WTC11 (cell line): ENCODE measurements at regions not wholly inside any gene's neighbourhood (a gene's known extent, or its start where the extent isn't known, plus 50 kb on each side); places are given as distances from the start of the nearest gene placed in this dataset.

Experiments
- ATAC-seq: fragments of 200-7000 bp; cut with Tn5 transposase; 2 replicates; pipeline ENCODE4 v1.10.0; 2021; ENCODE audit warnings: mild to moderate bottlenecking, moderate library complexity
- CTCF ChIA-PET: fragments of 300-600 bp; sonication (Branson Sonifier 250); formaldehyde crosslinking; loops from one replicate; lab custom pipeline; 2021; ENCODE audit warnings: antibody characterized with exemption; lab: Charles Lee
- POLR2A ChIA-PET: fragments of 350-600 bp; sonication (Branson Sonifier 250); formaldehyde crosslinking; loops from one replicate; lab custom pipeline; 2021; ENCODE audit warnings: antibody characterized with exemption; lab: Charles Lee
- DNase-seq: peaks from one replicate; pipeline ENCODE4 v3.0.0; 2021; ENCODE audit warnings: low spot score
- H3K27ac Mint-ChIP-seq: 2 replicates; pipeline ENCODE4 v1.8.0; 2021; ENCODE audit warnings: mixed read lengths
- H3K27me3 Mint-ChIP-seq: 2 replicates; pipeline ENCODE4 v1.8.0; 2021; ENCODE audit warnings: low read depth, mild to moderate bottlenecking, moderate library complexity, mixed read lengths
- H3K36me3 Mint-ChIP-seq: 2 replicates; pipeline ENCODE4 v1.8.0; 2021; ENCODE audit warnings: mixed read lengths
- H3K4me1 Mint-ChIP-seq: 2 replicates; pipeline ENCODE4 v1.8.0; 2022; ENCODE audit warnings: mixed read lengths
- H3K4me3 Mint-ChIP-seq: 2 replicates; pipeline ENCODE4 v1.8.0; 2021; ENCODE audit warnings: mild to moderate bottlenecking, moderate library complexity, mixed read lengths
- H3K9me3 Mint-ChIP-seq: 2 replicates; pipeline ENCODE4 v1.8.0; 2021; ENCODE audit warnings: mixed read lengths
- AFF4 ChIP-seq: sonication (generic); formaldehyde crosslinking; IDR thresholded peaks from 2 replicates; pipeline ENCODE4 v1.8.1; 2023; ENCODE audit warnings: mild to moderate bottlenecking, missing genetic modification reagents, borderline replicate concordance
- CBFB ChIP-seq: sonication (generic); formaldehyde crosslinking; IDR thresholded peaks from 2 replicates; pipeline ENCODE4 v1.8.1; 2022; ENCODE audit warnings: mild to moderate bottlenecking, low read depth, missing genetic modification reagents
- CREM ChIP-seq: sonication (generic); formaldehyde crosslinking; IDR thresholded peaks from 2 replicates; pipeline ENCODE4 v1.8.1; 2022; ENCODE audit warnings: mild to moderate bottlenecking, missing genetic modification reagents, moderate library complexity
- E2F1 ChIP-seq: sonication (generic); formaldehyde crosslinking; IDR thresholded peaks from 2 replicates; pipeline ENCODE4 v1.8.0; 2022; ENCODE audit warnings: mild to moderate bottlenecking, missing genetic modification reagents
- FOXP4 ChIP-seq: sonication (generic); formaldehyde crosslinking; IDR thresholded peaks from 2 replicates; pipeline ENCODE4 v1.8.0; 2022; ENCODE audit warnings: mild to moderate bottlenecking, missing genetic modification reagents
- IRF1 ChIP-seq: sonication (generic); formaldehyde crosslinking; IDR thresholded peaks from 2 replicates; pipeline ENCODE4 v1.8.0; 2023; ENCODE audit warnings: missing genetic modification reagents
- IRF2 ChIP-seq: sonication (generic); formaldehyde crosslinking; IDR thresholded peaks from 2 replicates; pipeline ENCODE4 v1.8.0; 2022; ENCODE audit warnings: low read depth, missing genetic modification reagents, borderline replicate concordance
- JAZF1 ChIP-seq: fragments of 250-450 bp; sonication (Bioruptor Pico); IDR thresholded peaks from 2 replicates; pipeline ENCODE4 v1.9.0; 2021; ENCODE audit warnings: moderate library complexity, mild to moderate bottlenecking, inconsistent platforms
- JUN ChIP-seq: sonication (generic); formaldehyde crosslinking; IDR thresholded peaks from 2 replicates; pipeline ENCODE4 v1.8.0; 2023; ENCODE audit warnings: mild to moderate bottlenecking, missing genetic modification reagents
- NFATC4 ChIP-seq: fragments of 250-450 bp; sonication (Bioruptor Pico); IDR thresholded peaks from 2 replicates; pipeline ENCODE4 v1.9.0; 2021; ENCODE audit warnings: mild to moderate bottlenecking
- NFYB ChIP-seq: sonication (generic); formaldehyde crosslinking; conservative IDR thresholded peaks from 2 replicates; pipeline ENCODE4 v1.8.0; 2022; ENCODE audit warnings: low read depth, missing genetic modification reagents
- OVOL2 ChIP-seq: fragments of 250-450 bp; sonication (Bioruptor Pico); IDR thresholded peaks from 2 replicates; pipeline ENCODE4 v1.9.0; 2021; ENCODE audit warnings: mild to moderate bottlenecking, borderline replicate concordance
- PREB ChIP-seq: sonication (generic); formaldehyde crosslinking; IDR thresholded peaks from 2 replicates; pipeline ENCODE4 v1.8.1; 2022; ENCODE audit warnings: mild to moderate bottlenecking, missing genetic modification reagents, moderate library complexity, borderline replicate concordance
- SP1 ChIP-seq: sonication (generic); formaldehyde crosslinking; conservative IDR thresholded peaks from 2 replicates; pipeline ENCODE4 v1.8.1; 2022; ENCODE audit warnings: missing genetic modification reagents
- STAT6 ChIP-seq: sonication (generic); formaldehyde crosslinking; conservative IDR thresholded peaks from 2 replicates; pipeline ENCODE4 v1.8.1; 2023; ENCODE audit warnings: mild to moderate bottlenecking, low read depth, missing genetic modification reagents, moderate library complexity
- TEAD4 ChIP-seq: sonication (generic); formaldehyde crosslinking; IDR thresholded peaks from 2 replicates; pipeline ENCODE4 v1.8.0; 2022; ENCODE audit warnings: mild to moderate bottlenecking, missing genetic modification reagents
- USF2 ChIP-seq: sonication (generic); formaldehyde crosslinking; IDR thresholded peaks from 2 replicates; pipeline ENCODE4 v1.8.1; 2023; ENCODE audit warnings: mild to moderate bottlenecking, missing genetic modification reagents, moderate library complexity
- ZNF512 ChIP-seq: sonication (generic); formaldehyde crosslinking; IDR thresholded peaks from 2 replicates; pipeline ENCODE4 v1.8.1; 2022; ENCODE audit warnings: missing genetic modification reagents, borderline replicate concordance

- H3K27ac Mint-ChIP-seq = no peak overlapping the region
Observed at GRCh38 chr4:122010610-122011009, 58.8 kb upstream of the TRPC3 start.

More at GRCh38 chr4:122010610-122011009, 58.8 kb upstream of the TRPC3 start:
- no peaks in the 10 kb centered on the region for H3K27me3 Mint-ChIP-seq
- POLR2A ChIA-PET = no interaction called here
- no peak overlapping the region for H3K4me3 Mint-ChIP-seq
- peaks cover 4% of the 10 kb centered on the region for H3K4me1 Mint-ChIP-seq
- TF ChIP-seq STAT6 (CRISPR knock-in tag) (no peak), E2F1 (CRISPR knock-in tag) (no peak), NFATC4 (CRISPR knock-in tag) (no peak), CREM (CRISPR knock-in tag) (no peak), PREB (CRISPR knock-in tag) (no peak), AFF4 (CRISPR knock-in tag) (no peak), USF2 (CRISPR knock-in tag) (no peak), NFYB (CRISPR knock-in tag) (no peak), JUN (CRISPR knock-in tag) (no peak), SP1 (no peak), TEAD4 (CRISPR knock-in tag) (no peak), FOXP4 (CRISPR knock-in tag) (no peak), IRF2 (CRISPR knock-in tag) (no peak), OVOL2 (CRISPR knock-in tag) (no peak), JAZF1 (CRISPR knock-in tag) (no peak), IRF1 (no peak), ZNF512 (CRISPR knock-in tag) (no peak), CBFB (CRISPR knock-in tag) (no peak)
- CTCF ChIA-PET = no interaction called here
- no peaks in the 10 kb centered on the region for H3K36me3 Mint-ChIP-seq
- ATAC-seq (no peak), DNase-seq (no peak)
- H3K9me3 Mint-ChIP-seq = no peaks in the 10 kb centered on the region
